ENCODE measurements at regions not wholly inside any gene's neighbourhood (a gene's known extent, or its start where the extent isn't known, plus 50 kb on each side); places are given as distances from the start of the nearest gene placed in this dataset.
"Not testable (repeated sequence)": the region's sequence is repeated elsewhere in the genome, so short reads cannot be mapped to it uniquely, and the experiment has no call there.

DNA sequence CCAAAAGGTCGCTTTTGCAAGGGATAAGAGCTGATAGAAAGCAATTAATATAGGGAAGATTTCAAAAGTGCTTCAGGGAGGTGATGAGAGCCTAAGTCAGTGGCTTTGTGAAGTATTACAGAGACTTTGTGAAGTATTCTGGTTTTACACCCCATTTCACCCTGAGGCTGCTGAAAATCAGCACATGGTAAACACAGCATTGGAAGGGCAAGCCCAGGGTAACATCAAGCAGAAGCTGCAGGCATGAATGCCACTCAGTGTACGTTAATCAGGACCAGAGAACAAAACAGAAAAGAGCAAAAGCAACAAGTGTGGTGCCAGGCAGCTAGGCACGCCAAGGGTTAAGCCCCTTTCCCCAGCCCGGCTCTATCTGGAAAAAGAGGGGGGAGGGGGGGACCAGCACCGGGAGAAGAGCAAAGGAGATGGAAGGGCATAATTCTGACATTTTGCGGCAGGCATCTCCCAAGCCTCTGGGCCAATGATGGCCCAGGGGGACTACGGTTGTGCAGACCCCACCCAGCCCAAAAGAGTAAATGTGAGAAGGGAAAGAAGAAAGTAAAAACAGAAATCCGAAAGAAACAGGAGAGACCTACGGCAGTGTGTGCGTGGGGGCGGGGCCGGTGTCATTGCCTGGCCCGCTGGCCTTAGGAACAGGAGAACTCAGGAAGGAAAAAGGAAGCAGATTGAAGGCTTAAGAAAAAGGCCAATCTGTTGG is 58.9 kb downstream of the DHRS2 start:
- no peak for DNase-seq

DNA sequence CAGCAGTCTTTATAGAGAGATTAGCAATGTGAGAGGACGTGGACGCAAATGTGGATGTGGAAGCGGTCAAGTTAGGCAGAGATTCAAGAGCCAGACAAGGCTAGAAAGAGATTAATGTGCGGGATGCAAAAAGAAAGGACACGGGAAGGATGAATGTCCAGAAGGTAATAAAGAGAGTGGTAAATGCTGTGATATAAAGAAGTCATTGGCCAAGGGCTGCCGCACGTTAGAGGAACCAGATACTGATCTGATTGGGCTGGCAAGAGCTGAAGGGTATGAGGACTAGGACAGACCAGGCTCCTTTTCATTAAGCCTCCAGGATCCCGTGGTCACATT is 59.5 kb downstream of the DHRS2 start:
- DNase-seq, result no peak

DNA sequence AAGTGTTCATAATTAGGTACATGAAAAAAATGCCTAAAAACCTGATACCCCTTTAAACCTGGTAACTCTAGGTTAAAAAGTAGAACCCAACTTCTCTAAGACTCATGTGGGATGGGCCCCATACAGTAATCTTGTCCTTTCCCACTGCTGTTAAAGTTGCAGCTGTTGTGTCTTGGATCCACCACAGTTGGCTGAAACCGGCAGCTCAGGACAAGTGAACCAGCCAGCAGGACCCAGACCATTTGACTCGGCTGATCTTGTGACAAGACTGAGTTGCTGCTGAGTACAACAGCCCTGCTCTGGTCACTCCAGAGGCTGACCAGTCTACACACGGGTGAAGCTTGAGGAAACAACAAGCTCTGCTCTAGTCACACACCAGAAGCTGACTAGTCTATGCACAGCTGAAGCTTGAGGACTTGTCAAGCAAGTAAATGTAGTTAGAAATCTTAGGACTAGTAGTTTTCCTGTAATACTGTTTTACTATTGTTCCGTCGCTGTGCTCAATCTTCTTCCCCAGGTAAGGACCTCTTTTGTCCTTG is 60.6 kb downstream of the DHRS2 start:
- DNase-seq, result no peak

DNA sequence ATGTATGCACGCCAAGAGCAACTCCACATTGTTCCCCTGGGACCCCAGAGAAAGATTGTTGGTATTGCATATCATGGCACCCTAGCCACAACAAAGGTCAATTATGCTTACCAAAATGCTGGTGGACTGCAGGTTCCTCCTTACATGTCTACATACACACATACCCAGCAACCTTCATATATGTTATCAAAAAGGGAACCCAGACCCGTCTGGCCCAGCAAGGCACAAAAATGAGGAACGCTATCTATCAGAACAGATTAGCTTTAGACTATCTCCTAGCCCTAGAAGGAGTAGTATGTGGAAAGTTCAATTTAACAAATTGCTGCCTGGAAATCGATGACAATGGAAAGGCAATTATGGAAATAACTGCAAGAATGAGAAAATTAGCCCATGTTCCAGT is 61.5 kb downstream of the DHRS2 start:
- DNase-seq, result no peak

DNA sequence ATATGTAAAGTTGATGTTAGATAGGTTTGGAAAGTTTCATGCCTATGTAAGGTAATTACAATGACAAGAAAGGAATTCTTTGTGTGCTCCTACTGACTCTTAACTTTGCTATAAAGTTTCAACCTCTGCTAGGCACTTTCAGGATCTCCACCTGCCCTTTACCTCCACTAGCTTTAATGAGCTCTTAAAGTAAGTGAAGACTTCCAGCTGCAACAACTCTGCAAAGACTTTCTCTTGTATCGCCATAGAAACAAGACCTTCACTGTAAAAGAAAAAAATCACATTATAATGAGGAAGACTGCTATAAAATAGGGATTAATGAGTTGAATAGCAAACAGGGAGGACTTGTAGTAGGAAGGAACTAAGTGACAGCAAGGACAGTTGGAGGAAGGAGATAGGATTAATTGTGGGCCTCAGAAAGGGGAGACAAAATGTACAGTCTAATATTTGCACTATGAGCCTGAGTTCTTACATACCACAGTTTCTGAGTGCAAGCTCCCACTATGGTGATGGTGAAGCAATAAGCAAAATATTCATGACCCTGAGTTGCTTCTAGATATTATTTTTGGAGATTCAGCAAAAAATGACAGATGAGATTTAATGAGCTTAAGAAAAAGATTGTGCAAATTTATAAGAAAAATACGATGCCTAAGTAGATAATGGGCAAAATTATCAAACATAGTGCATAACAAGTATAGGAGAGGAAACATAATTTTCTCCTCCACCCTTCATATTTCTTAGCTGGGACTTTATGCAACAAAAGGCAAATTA is 66.7 kb downstream of the DHRS2 start:
- DNase-seq, result no peak

DNA sequence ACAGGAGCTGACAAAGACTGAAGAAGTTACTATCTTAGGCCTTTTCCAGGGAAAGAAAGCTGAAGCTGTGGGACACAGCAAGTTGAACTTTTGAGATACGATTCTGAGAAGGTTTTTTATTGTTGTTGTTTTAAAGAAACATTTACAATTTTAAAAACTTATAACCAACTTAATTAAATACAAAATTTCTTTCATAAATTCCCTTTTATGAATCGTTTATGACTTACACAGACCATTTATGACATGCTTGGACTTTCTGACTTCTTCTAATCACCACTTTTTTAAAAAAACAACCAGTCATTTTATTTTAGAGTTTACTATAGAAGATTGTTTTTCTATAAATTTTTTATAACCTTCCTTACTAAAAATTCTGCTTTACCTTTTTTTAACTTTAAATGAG is 68.7 kb downstream of the DHRS2 start:
- no peak for DNase-seq

DNA sequence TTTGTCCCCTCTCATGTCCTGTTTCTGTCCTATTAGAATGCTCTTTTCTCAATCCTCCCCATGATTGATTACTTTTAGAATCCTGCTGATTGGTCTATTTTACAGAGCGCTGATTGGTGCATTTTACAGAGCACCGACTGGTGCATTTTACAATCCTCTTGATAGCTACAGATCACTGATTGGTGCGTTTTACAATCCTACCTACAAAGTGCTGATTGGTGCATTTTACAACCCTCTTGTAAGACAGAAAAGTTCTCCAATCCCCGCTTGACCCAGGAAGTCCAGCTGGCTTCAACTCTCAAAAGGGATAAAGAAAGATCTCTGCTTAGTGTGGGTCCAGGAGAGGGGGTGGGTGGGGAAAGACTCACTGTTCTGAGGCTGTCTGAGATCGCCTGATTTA is 71.3 kb downstream of the DHRS2 start:
- no peak for DNase-seq

DNA sequence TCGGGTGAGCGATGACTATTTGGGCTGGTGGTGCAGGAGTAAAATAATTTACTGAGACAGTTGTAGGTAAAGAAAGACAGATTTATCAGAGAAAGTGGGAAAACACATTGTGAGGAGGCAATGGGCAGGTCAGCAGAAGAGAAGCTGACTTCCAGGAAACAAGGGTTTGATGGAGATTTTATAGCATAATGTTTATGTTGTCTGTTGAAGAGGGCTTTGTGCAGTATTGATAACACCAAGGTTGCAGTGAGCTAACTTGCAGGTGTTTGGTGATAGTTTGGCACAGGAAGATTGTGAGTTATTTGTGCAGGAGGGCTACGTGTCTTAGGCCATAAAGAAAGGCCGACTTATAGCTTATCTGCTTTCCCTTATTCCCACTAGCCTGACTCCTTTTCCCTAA is 72.2 kb downstream of the DHRS2 start:
- DNase-seq, result no peak

DNA sequence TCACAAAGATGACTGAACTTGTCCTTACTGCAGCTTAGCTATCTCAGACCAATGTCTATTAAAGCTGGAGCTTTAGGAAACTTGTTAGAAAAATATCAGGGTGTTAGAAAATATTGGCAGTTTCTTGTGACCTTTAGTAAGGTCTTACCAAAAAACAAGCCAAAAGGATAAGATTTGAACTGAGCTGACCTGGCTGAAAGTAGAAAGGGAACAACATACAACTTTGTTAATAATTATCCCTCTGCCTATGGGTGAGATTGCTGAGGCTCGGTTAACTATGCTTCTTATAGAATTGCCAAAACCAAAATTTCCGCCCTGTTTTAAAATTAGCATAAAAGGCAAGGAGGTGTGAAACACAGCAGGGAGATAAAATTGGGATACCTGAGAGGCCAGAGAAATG is 73.8 kb downstream of the DHRS2 start:
- no peak for DNase-seq

DNA sequence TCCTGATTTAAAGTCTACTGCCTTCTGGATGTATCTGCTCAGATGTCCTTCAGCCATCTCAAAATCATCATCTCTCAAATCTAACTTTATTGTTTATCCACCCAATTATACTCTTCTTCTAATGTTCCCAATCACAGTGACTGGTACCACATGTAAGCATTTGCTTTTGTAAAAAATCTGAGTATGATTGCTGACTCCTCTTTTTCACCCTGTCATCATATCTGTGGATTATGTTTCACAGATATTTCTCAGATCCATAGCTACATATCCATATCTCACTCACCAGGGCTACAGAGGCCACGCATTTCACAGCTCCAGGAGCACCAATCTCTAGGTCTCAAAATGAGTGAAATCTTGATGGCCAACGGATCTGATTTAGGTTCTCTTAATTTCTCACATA is 76.1 kb downstream of the DHRS2 start:
- DNase-seq, result no peak

DNA sequence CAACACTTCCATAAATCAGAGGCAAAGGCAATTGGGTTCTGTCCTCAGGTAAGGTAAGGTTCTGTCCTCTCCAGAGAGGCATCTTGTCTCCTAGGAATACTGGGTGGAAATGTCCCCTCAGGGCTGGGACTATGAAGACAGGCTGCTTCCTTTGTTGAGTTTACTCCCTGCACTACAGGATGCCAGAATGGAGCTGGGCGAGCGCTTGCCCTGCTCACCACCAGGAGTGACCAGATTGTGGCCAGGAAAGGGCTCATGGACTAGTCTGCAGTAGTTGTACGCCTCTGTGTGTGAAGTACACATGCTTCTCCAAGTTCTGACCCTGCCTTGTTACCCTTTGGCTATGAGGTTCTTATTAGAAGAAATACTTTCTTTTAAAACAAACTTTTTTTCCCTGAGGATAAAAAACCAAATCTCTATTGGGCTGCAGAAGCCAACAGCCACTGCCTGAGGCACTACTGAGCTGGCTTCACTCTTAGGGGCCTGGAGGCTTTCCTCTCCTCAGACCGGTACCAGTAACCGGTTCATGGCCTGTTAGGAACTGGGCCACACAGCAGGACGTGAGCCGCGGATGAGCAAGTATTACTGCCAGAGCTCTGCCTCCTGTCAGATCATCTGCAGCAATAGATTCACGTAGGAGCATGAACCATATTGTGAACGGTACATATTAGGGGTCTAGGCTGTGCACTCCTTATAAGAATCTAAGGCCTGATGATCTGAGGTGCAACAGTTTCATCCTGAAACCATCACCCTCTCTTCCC is 83.2 kb downstream of the DHRS2 start:
- no peak for DNase-seq

DNA sequence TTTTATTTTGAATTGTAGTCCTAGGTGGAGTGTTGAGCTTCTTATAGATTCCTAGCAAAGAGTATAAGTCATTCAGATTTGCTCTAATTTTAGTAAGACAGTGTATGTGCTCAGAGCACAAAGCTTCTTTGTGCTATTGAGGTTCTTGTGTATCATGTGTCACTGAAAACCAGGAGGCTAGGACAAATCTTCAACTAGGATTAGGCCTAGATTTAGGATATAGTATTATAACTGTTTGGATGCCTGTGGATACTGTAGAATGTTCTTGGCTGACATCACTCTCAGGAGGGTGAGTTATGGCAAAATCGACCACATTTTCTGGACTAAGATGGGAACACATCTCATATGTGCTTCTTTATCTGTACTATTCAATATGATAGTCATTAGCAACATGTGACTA is 86.5 kb downstream of the DHRS2 start:
- DNase-seq, result no peak

DNA sequence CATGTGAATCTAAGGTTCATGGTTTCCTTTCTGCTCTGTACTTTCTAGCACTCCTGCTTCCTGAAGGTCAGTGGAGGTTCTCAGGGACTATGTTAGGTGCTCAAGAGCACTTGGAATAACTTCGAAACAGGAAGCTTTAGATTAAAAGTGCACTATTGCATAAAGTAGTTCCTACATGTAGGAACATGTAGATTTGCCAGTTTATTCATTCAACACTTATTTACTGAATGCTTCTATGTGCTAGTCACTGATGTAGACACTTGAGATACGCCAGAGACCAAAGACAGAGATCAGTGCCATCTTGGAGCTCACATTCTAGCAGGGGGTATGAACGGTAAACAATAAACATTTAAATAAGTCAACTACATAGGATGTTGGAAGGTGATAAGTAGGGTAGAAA is 87.7 kb downstream of the DHRS2 start:
- no peak for DNase-seq

DNA sequence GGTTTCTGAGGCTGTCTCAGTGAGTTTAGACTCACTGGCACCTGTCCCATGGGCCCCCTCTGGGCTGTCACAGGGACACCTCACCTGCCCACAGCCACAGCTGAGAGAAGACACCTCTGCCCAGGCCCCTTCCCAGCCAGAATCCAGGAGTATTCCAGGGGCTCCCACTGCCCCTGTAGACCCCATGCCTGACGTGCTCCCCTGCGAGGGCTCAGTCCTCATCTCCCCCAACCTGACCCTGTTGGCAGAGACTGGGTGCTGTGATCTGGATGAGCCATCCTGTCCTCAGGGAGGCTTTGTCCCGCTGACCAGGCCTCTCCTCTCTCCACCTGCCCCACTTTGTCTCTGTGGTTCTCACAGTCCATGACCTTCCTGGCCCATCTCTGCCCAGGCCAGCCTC is 89.4 kb downstream of the DHRS2 start:
- DNase-seq, result no peak

DNA sequence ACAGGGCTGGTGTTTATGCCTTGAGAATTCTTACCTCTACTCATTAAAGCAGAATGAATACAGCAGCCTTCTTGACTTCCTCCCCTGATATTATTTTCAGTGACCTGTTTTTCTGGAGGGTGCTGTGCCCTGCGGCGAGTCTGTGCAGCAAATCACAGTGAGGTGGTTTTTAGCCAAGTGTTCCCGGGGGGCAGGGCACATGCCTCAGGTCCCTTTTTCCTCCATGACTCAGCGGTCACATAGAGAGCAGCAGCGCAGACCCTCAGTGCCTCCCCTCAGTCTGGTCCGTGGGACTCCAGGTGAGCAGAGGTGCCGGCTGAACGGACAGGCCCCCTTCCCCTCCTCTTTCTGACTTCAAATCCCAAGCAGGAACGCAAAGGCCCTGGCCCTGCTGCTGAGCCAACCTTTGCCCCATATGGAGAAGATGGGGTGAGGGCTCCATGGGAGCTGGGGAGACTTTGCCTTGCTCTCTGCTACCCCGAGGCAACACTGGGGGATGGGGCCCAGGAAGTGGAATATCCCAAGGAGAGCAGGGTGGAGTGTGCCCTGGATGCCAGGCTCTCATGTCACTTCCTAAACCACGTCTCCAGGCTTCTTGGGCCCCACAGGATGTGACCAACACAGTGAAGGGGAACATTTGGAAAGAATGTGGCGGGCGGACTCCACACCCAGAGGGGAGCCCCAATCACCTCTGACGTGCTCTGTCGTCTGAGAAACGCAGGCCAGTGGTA is 90.0 kb downstream of the DHRS2 start:
- DNase-seq, result no peak

DNA sequence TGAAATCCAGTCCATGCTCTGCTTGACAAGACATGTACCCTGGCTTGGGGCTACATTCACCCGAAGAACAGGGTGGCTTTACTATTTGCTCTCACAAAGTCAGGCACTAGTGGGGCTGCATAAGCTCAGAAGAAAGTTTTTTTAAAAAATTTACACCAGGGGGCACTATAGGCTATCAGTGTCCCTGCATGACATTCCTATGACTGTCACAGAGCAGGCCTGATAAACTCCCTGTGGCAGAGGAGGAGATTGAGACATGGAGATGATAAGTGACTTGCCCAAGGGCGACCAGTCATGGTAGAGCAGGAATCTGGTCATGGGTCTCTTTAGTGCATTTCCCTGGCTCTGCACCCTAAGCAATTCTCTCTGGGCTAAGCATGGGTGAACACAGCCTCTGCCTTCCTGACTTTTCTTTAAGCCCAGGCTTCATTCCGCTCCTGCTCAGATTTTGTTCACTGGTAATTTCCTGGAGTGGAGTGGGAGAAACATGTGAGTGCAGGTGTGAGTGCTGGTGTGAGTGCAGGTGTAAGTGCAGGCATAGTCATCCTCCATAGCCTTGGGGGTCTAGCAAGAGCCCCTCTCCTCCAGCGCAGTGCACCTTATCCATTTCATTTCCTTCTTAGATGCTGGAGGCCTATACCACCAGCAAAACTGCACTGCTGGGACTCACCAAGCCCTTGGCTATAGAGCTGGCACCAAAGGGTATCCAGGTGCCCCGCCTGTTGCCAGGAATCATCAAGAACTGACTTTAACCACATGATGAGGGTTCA is 91.6 kb downstream of the DHRS2 start:
- DNase-seq, result no peak

DNA sequence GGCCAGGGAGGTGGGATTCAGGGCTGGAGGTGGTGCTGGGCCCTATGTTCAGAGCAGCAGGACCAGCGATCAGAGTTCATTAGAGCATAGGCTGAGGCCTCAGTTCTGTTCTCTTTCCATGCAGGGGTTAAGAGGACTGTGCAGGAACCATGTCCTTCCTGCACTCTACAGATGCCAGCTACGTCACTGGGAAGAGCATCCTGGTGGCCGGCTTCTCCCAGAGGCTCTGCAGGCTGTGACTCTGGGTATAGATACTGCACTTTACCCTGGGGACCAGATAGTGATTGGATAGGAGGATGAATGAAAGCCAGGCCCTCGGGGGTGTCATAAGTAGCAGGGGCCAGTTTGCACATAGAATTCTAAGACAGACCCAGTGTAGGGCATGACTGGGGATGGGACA is 92.6 kb downstream of the DHRS2 start:
- DNase-seq, result no peak

DNA sequence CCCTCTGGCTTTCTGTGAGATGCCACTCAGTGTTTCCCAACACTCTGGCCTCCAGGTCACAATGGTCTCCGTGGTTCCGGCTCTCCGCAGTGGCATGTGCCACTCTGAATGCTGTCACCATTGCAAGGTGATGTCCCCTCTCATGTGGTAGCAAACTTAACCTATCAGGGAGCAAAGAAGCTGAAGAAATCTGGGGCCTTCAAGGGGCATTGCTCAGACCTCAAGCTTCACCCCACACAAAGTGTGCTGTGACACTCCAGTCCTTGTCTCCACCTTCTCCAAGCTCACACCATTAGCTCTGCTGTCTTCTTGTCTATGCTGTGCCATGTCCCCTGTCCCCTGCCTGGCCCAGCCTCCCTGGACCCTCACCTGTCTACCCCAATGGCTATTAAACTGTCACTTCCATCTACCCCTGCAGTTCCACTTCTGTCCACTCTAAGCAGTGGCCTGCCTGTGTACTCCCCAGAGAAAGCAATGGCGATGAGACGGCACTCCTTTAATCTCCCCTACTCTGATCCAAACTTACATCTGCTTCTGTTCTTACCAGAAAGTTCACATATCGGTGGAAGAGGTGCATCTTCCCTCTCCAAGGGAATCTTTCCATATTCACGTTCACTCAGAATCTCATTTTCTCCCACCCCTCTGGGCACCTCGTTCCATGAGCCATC is 93.7 kb downstream of the DHRS2 start:
- DNase-seq, result no peak

DNA sequence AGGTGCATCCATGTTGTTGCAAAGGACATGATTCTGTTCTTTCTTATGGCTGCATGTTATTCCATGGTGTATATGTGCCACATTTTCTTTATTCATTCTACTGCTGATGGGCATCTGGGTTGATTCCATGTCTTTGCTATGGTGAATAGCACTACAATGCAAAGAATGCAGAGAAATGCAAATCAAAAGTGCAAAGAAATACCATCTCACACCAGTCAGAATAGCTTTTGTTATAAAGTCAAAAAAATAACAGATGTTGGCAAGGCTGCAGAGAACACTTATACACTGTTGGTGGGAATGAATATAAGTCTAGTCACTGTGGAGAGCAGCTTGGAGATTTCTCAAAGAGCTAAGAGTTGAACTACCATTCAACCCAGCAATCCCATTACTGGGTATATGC is 99.2 kb downstream of the DHRS2 start:
- DNase-seq, result no peak

DNA sequence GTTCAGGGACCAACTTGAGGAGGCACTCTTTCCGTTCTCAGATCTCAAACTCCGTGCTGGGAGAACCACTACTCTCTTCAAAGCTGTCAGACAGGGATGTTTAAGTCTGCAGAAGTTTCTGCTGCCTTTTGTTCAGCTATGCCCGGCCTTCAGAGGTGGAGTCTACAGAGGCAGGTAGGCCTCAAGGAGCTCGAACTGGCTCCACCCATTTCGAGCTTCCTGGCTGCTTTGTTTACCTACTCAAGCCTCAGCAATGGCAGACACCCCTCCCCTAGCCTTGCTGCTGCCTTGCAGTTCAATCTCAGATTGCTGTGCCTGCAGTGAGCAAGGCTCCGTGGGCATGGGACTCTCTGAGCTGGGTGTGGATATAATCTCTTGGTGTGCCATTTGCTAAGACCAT is 108.2 kb downstream of the DHRS2 start:
- DNase-seq, result not testable (repeated sequence)

DNA sequence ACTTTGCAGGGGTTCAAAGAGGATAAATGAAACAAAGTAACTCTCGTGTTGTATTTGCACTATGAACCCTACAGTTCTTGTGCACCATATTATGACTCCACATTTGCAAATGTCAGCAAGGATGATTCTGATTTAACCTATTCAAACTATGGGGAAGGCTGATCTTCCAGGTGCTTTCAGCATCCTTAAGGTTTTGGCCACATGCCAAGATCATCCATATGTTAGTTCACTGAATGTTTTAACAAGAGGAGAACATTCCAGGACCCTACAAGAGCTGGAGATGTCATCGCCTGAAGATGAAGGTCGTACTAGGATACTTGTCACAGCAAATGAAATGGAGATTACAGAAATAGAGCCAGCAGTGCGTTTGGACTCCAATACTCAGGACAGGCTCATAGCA is 114.2 kb downstream of the DHRS2 start:
- no peak for DNase-seq

DNA sequence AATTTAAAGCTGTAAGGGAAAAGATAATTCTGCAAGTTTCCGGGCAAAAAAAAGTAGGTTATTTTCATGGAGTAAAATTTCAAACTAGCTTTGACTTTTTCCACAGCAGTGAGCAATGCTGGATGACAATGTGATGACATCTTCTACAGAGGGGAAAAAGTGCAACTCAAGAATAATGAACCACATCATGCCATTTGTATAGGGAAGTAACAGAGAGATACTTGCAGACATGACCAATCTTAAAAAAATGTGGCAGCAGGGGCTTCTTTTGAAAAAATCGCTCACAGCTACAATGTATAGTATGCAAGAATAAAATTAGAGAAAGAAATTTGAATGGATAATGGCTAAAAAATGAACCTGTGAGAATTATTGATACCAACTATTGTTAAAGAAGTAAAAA is 115.5 kb downstream of the DHRS2 start:
- DNase-seq, result no peak
